Muscle of leg (tissue), 3 donors: ENCODE measurements at regions not wholly inside any gene's neighbourhood (a gene's known extent, or its start where the extent isn't known, plus 50 kb on each side); places are given as distances from the start of the nearest gene placed in this dataset.

Experiments used
- DNase-seq: peaks from one replicate; pipeline ENCODE4 v3.0.0; 2013
- H3K27ac ChIP-seq: one replicate; pipeline ENCODE4 v1.5.1; 2013; ENCODE audit warnings: mild to moderate bottlenecking, low read length, control low read depth
- H3K27me3 ChIP-seq: one replicate; pipeline ENCODE4 v1.6.1; 2013; ENCODE audit warnings: low read length; ENCODE audit not compliant: control insufficient read depth, insufficient read depth
- H3K36me3 ChIP-seq: one replicate; pipeline ENCODE4 v1.6.1; 2013; ENCODE audit warnings: low read length; ENCODE audit not compliant: control insufficient read depth, insufficient read depth
- H3K4me1 ChIP-seq: one replicate; pipeline ENCODE4 v1.6.1; 2013; ENCODE audit warnings: low read length; ENCODE audit not compliant: control insufficient read depth, insufficient read depth
- H3K4me3 ChIP-seq: one replicate; pipeline ENCODE4 v1.5.1; 2013; ENCODE audit warnings: low read length, control low read depth
- H3K9me3 ChIP-seq: replicated peaks from 2 replicates; pipeline ENCODE4 v1.6.1; 2013; ENCODE audit warnings: low read depth, low read length; ENCODE audit not compliant: control insufficient read depth
- WGBS: methylation state at CpG from one replicate; pipeline ENCODE4 v1.1.5; 2013; ENCODE audit warnings: missing lambda C conversion rate; ENCODE audit not compliant: insufficient coverage; 5-methylcytosine and 5-hydroxymethylcytosine counted together

- 87% methylated on average over 1 of the region's 3 CpGs for WGBS
- H3K4me1 ChIP-seq: no peaks in the 10 kb centered on the region
- no peak overlapping the region for H3K27ac ChIP-seq
- H3K27me3 ChIP-seq: no peaks in the 10 kb centered on the region
- no peak overlapping the region for H3K4me3 ChIP-seq
- H3K36me3 ChIP-seq: no peaks in the 10 kb centered on the region
- no peaks in the 10 kb centered on the region for H3K9me3 ChIP-seq
- DNase-seq: no peak
Observed at GRCh38 chr3:73925011-73925410, 300.3 kb upstream of the PDZRN3 start.

- no peak for DNase-seq
- Histone ChIP-seq H3K36me3 (no peaks in the 10 kb centered on the region), H3K4me3 (no peak overlapping the region), H3K4me1 (no peaks in the 10 kb centered on the region), H3K9me3 (no peaks in the 10 kb centered on the region), H3K27ac (no peak overlapping the region), H3K27me3 (no peaks in the 10 kb centered on the region)
- no CpG with 5 or more reads among the region's 6 CpGs for WGBS
Observed at GRCh38 chr3:73924048-73924447, 299.3 kb upstream of the PDZRN3 start.

GRCh38 chr3:73917643-73918042, 292.9 kb upstream of the PDZRN3 start:
- no CpG with 5 or more reads among the region's 2 CpGs for WGBS
- H3K27me3 ChIP-seq: no peaks in the 10 kb centered on the region

GRCh38 chr3:73915886-73916285, 291.1 kb upstream of the PDZRN3 start:
- Histone ChIP-seq H3K27me3 (no peaks in the 10 kb centered on the region), H3K4me1 (no peaks in the 10 kb centered on the region), H3K4me3 (no peak overlapping the region), H3K9me3 (no peaks in the 10 kb centered on the region), H3K36me3 (no peaks in the 10 kb centered on the region), H3K27ac (no peak overlapping the region)
- no CpG with 5 or more reads among the region's 2 CpGs for WGBS
- DNase-seq: no peak

More at GRCh38 chr3:73917643-73918042, 292.9 kb upstream of the PDZRN3 start:
- no peaks in the 10 kb centered on the region for H3K4me1 ChIP-seq
- no peaks in the 10 kb centered on the region for H3K9me3 ChIP-seq
- H3K4me3 ChIP-seq: no peak overlapping the region
- H3K36me3 ChIP-seq: no peaks in the 10 kb centered on the region
- no peak for DNase-seq
- no peak overlapping the region for H3K27ac ChIP-seq

- Histone ChIP-seq H3K27ac (no peak overlapping the region), H3K4me3 (no peak overlapping the region), H3K36me3 (no peaks in the 10 kb centered on the region), H3K27me3 (no peaks in the 10 kb centered on the region), H3K4me1 (no peaks in the 10 kb centered on the region), H3K9me3 (no peaks in the 10 kb centered on the region)
- WGBS: no CpG with 5 or more reads among the region's 3 CpGs
- no peak for DNase-seq
Observed at GRCh38 chr3:73908218-73908617, 283.5 kb upstream of the PDZRN3 start.

GRCh38 chr3:73901686-73902085, 276.9 kb upstream of the PDZRN3 start:
- Histone ChIP-seq H3K27me3 (no peaks in the 10 kb centered on the region), H3K36me3 (no peaks in the 10 kb centered on the region), H3K4me3 (no peak overlapping the region), H3K27ac (no peak overlapping the region), H3K9me3 (no peaks in the 10 kb centered on the region), H3K4me1 (no peaks in the 10 kb centered on the region)
- WGBS: no CpG with 5 or more reads among the region's 2 CpGs
- no peak for DNase-seq

GRCh38 chr3:73894474-73895213, 269.9 kb upstream of the PDZRN3 start:
- no peaks in the 10 kb centered on the region for H3K9me3 ChIP-seq
- no peak overlapping the region for H3K27ac ChIP-seq
- H3K27me3 ChIP-seq: no peaks in the 10 kb centered on the region
- no peak overlapping the region for H3K4me3 ChIP-seq
- DNase-seq: no peak
- WGBS: no CpG with 5 or more reads among the region's 3 CpGs
- H3K4me1 ChIP-seq: no peaks in the 10 kb centered on the region
- no peaks in the 10 kb centered on the region for H3K36me3 ChIP-seq

- WGBS: no CpG with 5 or more reads among the region's 2 CpGs
Observed at GRCh38 chr3:73893089-73893488, 268.3 kb upstream of the PDZRN3 start.

GRCh38 chr3:73885862-73886261, 261.1 kb upstream of the PDZRN3 start:
- no peaks in the 10 kb centered on the region for H3K9me3 ChIP-seq
- no peak overlapping the region for H3K4me3 ChIP-seq
- H3K36me3 ChIP-seq: no peaks in the 10 kb centered on the region
- no CpG with 5 or more reads among the region's 1 CpG for WGBS
- no peaks in the 10 kb centered on the region for H3K27me3 ChIP-seq
- no peak overlapping the region for H3K27ac ChIP-seq
- peak; percentile 12 for DNase-seq
- no peaks in the 10 kb centered on the region for H3K4me1 ChIP-seq

More at GRCh38 chr3:73893089-73893488, 268.3 kb upstream of the PDZRN3 start:
- Histone ChIP-seq H3K27ac (no peak overlapping the region), H3K4me3 (no peak overlapping the region), H3K27me3 (no peaks in the 10 kb centered on the region), H3K9me3 (no peaks in the 10 kb centered on the region), H3K36me3 (no peaks in the 10 kb centered on the region), H3K4me1 (no peaks in the 10 kb centered on the region)
- no peak for DNase-seq

- Histone ChIP-seq H3K36me3 (no peaks in the 10 kb centered on the region), H3K4me1 (no peaks in the 10 kb centered on the region), H3K4me3 (no peak overlapping the region), H3K27me3 (no peaks in the 10 kb centered on the region), H3K9me3 (no peaks in the 10 kb centered on the region), H3K27ac (no peak overlapping the region)
- DNase-seq: no peak
- 57% methylated on average over 1 of the region's 3 CpGs for WGBS
Observed at GRCh38 chr3:73884361-73884760, 259.6 kb upstream of the PDZRN3 start.

- no peaks in the 10 kb centered on the region for H3K9me3 ChIP-seq
- H3K27ac ChIP-seq: no peak overlapping the region
- no peaks in the 10 kb centered on the region for H3K4me1 ChIP-seq
- H3K4me3 ChIP-seq: no peak overlapping the region
- no peaks in the 10 kb centered on the region for H3K27me3 ChIP-seq
- no peaks in the 10 kb centered on the region for H3K36me3 ChIP-seq
- DNase-seq: no peak
Observed at GRCh38 chr3:73883497-73883896, 258.8 kb upstream of the PDZRN3 start.
